ENCODE measurements at regions not wholly inside any gene's neighbourhood (a gene's known extent, or its start where the extent isn't known, plus 50 kb on each side); places are given as distances from the start of the nearest gene placed in this dataset.

- no peak for TF ChIP-seq CTCF (IDR thresholded peaks at IDR 0.05; ENCODE audit: low read depth, low read length)
- no peak for TF ChIP-seq EZH2phosphoT487 (IDR thresholded peaks at IDR 0.05; ENCODE audit: low read depth)
These were observed 527.2 kb downstream of the ACTR3B start for GRCh38 chr7:153286763-153287162.
